HG03066 (cell line): ENCODE measurements at regions not wholly inside any gene's neighbourhood (a gene's known extent, or its start where the extent isn't known, plus 50 kb on each side); places are given as distances from the start of the nearest gene placed in this dataset.

Source experiments
- ATAC-seq: cut with Tn5 transposase; IDR thresholded peaks from one replicate; pipeline ENCODE4 v1.9.1; 2021; ENCODE audit warnings: low read depth; ENCODE audit not compliant: unreplicated experiment

DNA sequence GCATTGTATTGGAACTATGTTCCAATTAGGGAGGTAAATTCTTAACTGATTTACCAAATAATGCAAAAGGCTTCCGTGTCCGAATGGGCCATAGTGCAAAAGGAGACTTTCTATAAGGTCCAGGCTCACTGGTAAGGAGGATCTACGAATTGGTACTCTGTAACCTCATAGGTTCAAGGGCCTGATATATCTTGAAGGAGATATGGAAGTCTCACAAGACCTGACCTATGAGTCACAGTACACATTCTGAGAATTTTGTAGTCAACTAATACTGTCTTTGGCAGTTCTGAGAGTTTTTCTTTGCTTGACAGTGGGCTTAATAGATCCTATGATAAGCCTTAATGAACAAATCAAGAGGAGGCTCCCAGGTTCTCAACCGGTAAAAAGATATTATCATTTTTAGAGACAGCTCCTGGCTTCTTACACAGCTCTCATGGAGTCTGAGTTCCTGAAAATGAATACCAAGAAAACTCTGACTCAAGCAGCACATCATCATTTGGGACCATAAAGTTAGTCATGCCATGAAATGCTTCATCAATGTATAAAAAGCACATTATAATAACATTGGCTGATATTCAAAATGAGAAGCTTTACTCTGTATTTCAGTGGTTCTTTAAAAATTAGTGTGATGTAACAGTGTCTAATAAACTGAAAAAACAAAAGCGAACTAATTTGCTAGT lies 1275.2 kb upstream of the CRIM1 start:
- ATAC-seq: no peak

- ATAC-seq: no peak
Observed at GRCh38 chr2:35067420-35067819, 1288.2 kb upstream of the CRIM1 start.

DNA sequence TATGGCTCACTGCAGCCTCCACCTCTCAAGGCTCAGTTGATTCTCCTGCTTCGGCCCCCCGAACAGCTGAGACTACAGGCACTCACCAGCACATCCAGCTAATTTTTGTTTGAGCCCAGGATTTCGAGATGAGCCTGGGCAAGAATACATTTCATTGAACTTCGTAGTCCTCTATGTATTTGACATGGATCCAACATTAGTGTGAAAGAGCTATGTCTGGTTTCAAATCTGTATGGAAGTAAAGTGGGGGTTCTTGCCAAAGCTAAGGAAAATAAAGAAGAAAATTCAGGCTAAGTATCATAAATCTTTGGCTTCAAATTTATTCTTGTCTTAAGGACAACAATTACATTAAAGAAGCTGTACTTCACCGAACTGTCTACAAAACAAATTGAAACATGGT lies 1291.7 kb upstream of the CRIM1 start:
- no peak for ATAC-seq

- no peak for ATAC-seq
Observed at GRCh38 chr2:35035883-35036282, 1319.7 kb upstream of the CRIM1 start.

- ATAC-seq: no peak
Observed at GRCh38 chr2:35033748-35034147, 1321.8 kb upstream of the CRIM1 start.

DNA sequence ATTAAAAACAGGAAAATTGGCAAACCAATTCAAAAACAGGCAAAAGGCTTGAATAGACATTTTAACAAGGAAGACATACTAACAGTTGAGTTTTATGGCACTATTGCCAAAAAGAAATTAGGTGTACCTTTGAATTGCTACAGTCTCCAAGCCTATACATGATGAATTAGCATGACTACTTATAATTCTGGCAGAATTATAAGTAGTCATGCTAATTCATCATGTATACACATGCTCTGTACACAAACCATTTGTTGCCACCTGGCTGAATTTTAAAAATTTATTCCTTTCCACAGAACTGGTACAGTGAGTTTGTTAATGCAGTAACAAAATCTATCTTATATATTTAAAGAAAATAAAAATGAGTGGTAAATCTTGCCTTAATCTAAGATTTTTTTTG lies 1332.0 kb upstream of the CRIM1 start:
- ATAC-seq: no peak

DNA sequence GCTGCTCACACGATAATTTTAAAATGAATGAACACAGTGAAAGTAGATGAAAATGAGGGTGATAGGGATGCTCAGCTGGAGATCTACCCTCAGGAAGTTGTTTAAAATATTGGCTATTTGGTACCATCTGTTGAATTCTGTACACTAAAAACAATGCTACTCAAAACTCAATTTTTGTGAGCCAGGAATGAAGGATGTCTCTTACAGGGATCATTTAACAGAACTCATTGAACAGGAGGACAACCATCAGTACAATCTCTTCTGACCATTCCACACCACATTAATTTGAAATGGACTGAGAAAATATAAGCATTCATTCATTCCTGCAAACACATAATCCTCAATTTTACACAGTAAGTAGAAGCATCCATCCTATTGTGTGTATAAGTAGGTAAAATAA lies 1355.1 kb upstream of the CRIM1 start:
- no peak for ATAC-seq

- no peak for ATAC-seq
Observed at GRCh38 chr2:34998741-34999140, 1356.8 kb upstream of the CRIM1 start.

- no peak for ATAC-seq
Observed at GRCh38 chr2:34997779-34998178, 1357.8 kb upstream of the CRIM1 start.

DNA sequence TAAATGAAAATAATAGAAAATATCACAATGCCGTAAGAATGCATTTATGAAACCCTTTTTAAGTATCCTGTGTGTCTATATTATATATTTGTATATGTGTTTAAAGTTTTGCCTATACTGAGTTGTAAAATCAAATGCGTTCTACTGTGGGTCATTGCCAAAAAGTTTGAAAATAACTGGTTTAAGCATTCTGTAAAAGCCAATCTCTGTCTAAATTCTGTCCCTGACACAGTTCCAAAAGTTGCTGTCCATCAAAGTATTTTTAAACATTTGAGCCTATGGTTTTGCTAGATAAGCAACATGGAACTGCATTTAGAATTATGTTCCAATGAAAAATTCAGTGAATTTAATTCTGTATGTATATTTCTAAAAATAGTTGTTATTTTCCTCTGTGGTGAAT lies 1360.4 kb upstream of the CRIM1 start:
- no peak for ATAC-seq

GRCh38 chr2:34991508-34992274 lies 1363.9 kb upstream of the CRIM1 start:
- ATAC-seq: no peak

DNA sequence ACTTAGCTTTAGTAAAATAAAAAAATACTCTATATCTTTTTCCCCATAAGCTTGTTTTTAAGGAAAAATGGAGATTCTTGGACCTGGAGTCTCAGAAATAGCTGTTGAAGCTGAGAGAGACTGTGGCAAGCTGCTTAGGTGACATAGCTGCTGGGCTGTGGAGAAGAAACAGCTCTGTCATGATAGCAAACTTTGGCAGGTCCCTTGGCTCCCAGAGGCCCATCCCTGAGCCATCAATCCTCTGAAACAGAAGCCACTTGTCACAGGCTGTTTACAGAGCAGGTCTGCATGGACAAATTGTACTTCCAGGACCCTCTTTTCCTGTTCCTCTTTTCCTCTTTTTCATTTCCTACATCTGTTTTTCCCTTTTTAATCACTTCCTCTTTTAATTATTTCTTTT lies 1370.1 kb upstream of the CRIM1 start:
- no peak for ATAC-seq

DNA sequence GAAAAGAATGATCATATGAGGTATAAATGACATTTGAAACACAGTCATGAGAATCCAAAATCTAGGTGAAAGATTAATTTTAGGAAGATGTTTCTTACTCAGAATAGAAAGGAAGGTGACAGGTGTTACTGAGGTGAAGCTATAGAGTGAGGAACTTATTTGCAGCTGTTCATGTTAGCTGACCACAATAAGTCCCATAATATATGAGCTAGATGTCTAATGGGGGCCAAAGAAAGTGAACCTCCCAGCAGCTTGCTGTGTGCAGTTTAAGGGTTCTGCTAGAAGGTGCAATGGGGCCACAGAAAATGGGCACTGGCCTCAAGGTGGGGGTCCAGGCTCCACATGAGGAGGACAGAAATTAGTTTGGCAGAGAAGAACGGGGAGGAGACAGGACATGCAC lies 1374.9 kb upstream of the CRIM1 start:
- ATAC-seq: no peak

- ATAC-seq: no peak
Observed at GRCh38 chr2:34979148-34979547, 1376.4 kb upstream of the CRIM1 start.

DNA sequence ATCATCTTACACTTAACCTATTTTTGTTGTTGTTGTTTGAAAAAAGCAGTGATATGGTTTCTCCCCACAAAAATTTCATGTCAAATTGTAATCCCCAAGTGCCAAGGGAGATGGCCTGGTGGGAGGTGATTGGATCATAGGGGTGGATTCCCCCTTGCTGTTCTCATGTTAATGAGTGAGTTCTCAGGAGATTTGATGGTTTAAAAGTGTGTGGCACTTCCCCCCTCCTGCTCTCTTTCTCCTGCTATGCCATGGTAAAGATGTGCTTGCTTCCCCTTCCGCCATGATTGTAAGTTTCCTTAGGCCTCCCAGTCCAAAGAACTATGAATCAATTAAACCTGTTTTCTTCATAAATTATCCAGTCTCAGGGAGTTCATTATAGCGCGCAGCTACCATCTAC lies 1362.7 kb upstream of the FAM98A start:
- ATAC-seq: no peak

DNA sequence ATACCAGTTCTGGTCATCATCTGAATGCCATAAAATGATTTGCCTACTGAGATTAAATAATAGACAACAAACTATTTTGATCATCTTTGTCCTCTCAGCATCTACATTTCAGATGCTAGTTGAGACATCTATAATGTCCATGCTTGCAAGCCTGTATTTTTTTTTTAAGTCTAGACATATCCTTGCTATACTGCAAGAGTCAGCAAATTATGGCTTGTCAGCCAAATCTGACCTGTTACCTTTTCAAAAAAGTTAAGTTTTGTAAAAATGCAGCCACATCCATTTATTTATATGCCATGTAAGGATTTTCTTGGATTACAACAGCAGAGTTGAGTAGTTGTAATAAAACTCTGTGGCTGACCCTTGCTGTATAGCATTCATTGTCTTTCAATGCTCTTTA lies 1355.7 kb upstream of the FAM98A start:
- no peak for ATAC-seq

DNA sequence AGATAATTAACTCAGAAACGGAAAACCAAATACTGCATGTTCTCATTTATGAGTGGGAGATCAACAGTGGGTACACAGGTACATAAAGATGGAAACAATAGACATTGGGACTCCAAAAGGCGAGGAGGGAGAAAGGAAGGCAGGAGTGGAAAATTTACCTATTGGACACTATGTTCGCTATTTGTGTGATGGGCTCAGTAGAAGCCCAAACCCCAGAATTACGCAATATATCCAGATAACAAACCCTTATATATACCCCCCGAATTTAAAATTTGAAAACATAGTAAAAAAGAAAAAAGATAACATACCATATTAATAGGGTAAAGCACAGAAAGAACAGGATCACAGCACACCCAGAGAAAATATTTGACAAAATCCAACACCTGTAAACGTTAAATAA lies 1351.7 kb upstream of the FAM98A start:
- no peak for ATAC-seq

- ATAC-seq: no peak
Observed at GRCh38 chr2:34949316-34949715, 1350.2 kb upstream of the FAM98A start.

DNA sequence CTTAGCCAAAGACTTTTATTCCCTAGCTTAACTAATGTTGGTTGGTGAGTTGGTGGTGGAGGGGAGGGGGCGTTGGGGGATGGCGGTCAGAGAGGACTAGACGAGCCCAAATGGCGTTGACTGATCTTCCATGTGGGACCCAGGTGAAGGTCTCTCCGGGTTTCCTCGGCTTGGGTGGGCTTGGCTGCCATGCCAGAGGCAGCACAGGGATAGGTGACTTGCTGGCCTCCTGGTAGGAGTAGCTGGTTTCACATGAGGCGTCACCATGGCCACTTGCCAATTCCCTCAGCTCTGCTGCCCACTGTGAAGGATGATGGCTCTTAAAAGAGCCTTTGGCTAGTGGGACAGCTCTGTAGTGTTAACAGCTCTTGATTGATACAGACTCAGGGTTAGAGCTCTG lies 1337.0 kb upstream of the FAM98A start:
- ATAC-seq: no peak

GRCh38 chr2:34912084-34912483 lies 1313.0 kb upstream of the FAM98A start:
- ATAC-seq: peak; percentile 97

- no peak for ATAC-seq
Observed at GRCh38 chr2:34909992-34910705, 1311.0 kb upstream of the FAM98A start.

DNA sequence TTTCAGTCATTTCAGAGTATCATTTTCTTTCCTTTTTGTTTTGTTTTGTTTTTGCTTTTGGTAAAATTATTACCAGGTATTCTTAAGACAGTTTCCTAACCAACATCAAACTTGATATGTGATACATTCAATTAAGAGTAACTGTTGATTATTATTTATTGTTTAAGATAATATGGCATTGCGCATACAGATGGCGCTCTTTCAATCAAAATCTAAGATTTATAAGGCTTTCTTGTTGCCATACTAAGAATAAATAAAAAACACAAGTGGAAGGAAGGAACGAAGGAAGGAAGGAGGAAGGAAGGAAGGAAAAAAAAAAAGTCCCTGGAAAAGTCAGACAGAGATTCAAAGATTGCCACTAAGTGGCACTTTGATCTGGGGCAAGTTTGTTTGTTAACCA lies 1308.7 kb upstream of the FAM98A start:
- ATAC-seq: no peak
